ENCODE measurements at regions not wholly inside any gene's neighbourhood (a gene's known extent, or its start where the extent isn't known, plus 50 kb on each side); places are given as distances from the start of the nearest gene placed in this dataset.

DNA sequence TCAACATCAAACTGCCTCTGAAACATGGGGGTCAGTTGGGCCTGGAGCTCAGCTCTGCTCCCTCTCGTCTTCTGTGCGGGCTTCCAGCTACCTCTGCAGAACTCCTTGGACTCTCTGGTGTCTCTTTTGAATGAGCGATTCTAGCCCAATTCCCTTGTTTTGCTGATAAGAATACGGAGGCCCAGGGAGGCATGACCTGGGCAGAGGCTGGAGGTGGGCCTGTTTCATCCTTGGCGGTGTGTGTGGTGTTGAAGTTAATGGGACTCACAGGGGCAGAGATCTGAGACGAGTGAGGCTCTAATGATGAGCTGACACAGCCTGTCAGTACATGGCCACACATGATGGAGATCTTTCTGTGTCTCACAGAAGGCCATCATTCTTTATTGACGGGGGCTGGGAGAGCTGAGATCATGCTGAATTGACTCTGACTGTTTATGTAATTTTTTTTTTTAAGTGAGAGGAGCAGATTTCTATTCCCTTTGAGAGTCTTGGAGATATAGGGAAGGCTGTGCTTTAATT is 134.5 kb downstream of the URB2 start:
- H3K27me3 ChIP-seq = no peaks in the 10 kb centered on the region
- TF ChIP-seq, protein P1, sequence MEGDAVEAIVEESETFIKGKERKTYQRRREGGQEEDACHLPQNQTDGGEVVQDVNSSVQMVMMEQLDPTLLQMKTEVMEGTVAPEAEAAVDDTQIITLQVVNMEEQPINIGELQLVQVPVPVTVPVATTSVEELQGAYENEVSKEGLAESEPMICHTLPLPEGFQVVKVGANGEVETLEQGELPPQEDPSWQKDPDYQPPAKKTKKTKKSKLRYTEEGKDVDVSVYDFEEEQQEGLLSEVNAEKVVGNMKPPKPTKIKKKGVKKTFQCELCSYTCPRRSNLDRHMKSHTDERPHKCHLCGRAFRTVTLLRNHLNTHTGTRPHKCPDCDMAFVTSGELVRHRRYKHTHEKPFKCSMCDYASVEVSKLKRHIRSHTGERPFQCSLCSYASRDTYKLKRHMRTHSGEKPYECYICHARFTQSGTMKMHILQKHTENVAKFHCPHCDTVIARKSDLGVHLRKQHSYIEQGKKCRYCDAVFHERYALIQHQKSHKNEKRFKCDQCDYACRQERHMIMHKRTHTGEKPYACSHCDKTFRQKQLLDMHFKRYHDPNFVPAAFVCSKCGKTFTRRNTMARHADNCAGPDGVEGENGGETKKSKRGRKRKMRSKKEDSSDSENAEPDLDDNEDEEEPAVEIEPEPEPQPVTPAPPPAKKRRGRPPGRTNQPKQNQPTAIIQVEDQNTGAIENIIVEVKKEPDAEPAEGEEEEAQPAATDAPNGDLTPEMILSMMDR (IDR thresholded peaks at IDR 0.05) = no peak
- H3K36me3 ChIP-seq = no peaks in the 10 kb centered on the region
- no peaks in the 10 kb centered on the region for H3K9me3 ChIP-seq
- intact Hi-C loops (cut with DNase I) = no loop called here
- no peak overlapping the region for H3K4me3 ChIP-seq
- H3K4me1 ChIP-seq = no peaks in the 10 kb centered on the region
- DNase-seq (no peak), ATAC-seq (no peak)
- H3K27ac ChIP-seq = no peak overlapping the region

DNA sequence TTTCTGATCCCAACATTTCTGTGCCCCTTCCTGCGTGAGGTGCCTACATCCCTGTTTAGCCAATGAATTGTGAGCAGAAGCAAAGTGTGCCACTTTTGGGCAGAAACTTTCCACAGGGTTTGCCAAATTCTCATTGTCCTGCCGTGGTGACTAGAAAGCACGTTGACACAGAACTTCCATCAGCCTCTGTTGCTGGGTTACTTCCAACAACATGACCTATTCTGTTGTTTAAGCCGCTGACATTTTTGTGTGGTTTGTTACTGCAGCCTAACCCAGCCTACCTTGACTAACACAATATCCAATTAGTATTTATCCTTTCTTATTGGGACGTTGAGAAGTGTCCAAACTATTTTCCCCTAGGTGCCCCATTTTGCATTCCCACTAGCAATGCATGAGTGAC is 136.8 kb downstream of the URB2 start:
- intact Hi-C loops (cut with DNase I) = no loop called here
- ATAC-seq = no peak
- no peaks in the 10 kb centered on the region for H3K4me1 ChIP-seq
- no peak overlapping the region for H3K27ac ChIP-seq
- H3K36me3 ChIP-seq = no peaks in the 10 kb centered on the region
- H3K4me3 ChIP-seq = no peak overlapping the region
- no peaks in the 10 kb centered on the region for H3K9me3 ChIP-seq
- DNase-seq = no peak
- no peaks in the 10 kb centered on the region for H3K27me3 ChIP-seq
- TF ChIP-seq, protein P1 (IDR thresholded peaks at IDR 0.05) = no peak

DNA sequence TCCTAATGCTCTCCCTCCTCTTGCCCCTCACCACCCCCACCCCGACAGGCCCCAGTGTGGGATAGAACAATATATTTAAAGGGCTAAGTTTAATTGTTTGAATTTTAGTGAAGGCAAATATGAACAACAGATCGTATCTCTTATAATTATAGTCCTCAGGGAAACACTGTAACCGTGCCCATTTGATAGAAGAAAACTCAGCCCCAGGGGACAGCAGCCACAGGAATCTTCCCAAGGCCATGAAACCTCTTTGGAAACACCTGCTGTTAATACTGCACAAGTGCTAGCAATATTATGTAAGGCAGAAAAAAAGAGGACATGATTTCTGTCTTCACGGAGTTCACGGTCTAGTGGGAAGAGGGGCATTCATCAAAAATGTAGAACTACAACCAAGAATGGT is 142.2 kb downstream of the URB2 start:
- DNase-seq (no peak), ATAC-seq (no peak)
- TF ChIP-seq, protein P1 (IDR thresholded peaks at IDR 0.05) = no peak
- no peaks in the 10 kb centered on the region for H3K36me3 ChIP-seq
- intact Hi-C loops (cut with DNase I) = no loop called here
- H3K9me3 ChIP-seq = no peaks in the 10 kb centered on the region
- no peak overlapping the region for H3K27ac ChIP-seq
- H3K4me3 ChIP-seq = no peak overlapping the region
- peaks cover 3% of the 10 kb centered on the region for H3K27me3 ChIP-seq
- no peaks in the 10 kb centered on the region for H3K4me1 ChIP-seq

GRCh38 chr1:229769006-229769405 is 143.0 kb downstream of the URB2 start:
- DNase-seq = no peak
- Histone ChIP-seq H3K36me3 (no peaks in the 10 kb centered on the region), H3K4me3 (no peak overlapping the region), H3K4me1 (no peaks in the 10 kb centered on the region), H3K27ac (no peak overlapping the region), H3K27me3 (peaks cover 3% of the 10 kb centered on the region), H3K9me3 (no peaks in the 10 kb centered on the region)
- ATAC-seq = no peak
- intact Hi-C loops (cut with DNase I) = no loop called here
- TF ChIP-seq, protein P1 (IDR thresholded peaks at IDR 0.05) = no peak

GRCh38 chr1:229769809-229770208 is 143.8 kb downstream of the URB2 start:
- H3K4me3 ChIP-seq = no peak overlapping the region
- no peak overlapping the region for H3K27ac ChIP-seq
- no peak for DNase-seq
- no peaks in the 10 kb centered on the region for H3K4me1 ChIP-seq
- peaks cover 3% of the 10 kb centered on the region for H3K27me3 ChIP-seq
- intact Hi-C loops (cut with DNase I) = no loop called here
- no peaks in the 10 kb centered on the region for H3K9me3 ChIP-seq
- TF ChIP-seq, protein P1 (IDR thresholded peaks at IDR 0.05) = no peak
- no peaks in the 10 kb centered on the region for H3K36me3 ChIP-seq
- no peak for ATAC-seq

GRCh38 chr1:229778794-229779193 is 152.7 kb downstream of the URB2 start:
- Histone ChIP-seq H3K4me1 (no peaks in the 10 kb centered on the region), H3K27me3 (peaks cover 3% of the 10 kb centered on the region), H3K4me3 (no peak overlapping the region), H3K27ac (no peak overlapping the region), H3K36me3 (no peaks in the 10 kb centered on the region), H3K9me3 (no peaks in the 10 kb centered on the region)
- no peak for ATAC-seq
- intact Hi-C loops (cut with DNase I) = no loop called here
- TF ChIP-seq, protein P1 (IDR thresholded peaks at IDR 0.05) = no peak
- DNase-seq = no peak
